Spleen (tissue), 7 donors: ENCODE measurements at regions not wholly inside any gene's neighbourhood (a gene's known extent, or its start where the extent isn't known, plus 50 kb on each side); places are given as distances from the start of the nearest gene placed in this dataset.

Experiments
- POLR2AphosphoS5 ChIP-seq, 3 donors: sonication (generic); formaldehyde crosslinking; IDR thresholded peaks; one replicate each; pipeline ENCODE4 v1.5.1; 2017; ENCODE audit warnings: antibody characterized with exemption in 3 of 3
- TF ChIP-seq, protein P1 (sequence below), 11 experiments: fragments of 200-600 bp in 7 of 11; fragments of 450-650 bp in 4 of 11; sonication (generic) in 4 of 11; IDR thresholded peaks in 8 of 11; conservative IDR thresholded peaks in 3 of 11; 1 replicate in 7 of 11; 2 replicates in 4 of 11; pipeline versions ENCODE4 v1.4.0 to v1.8.0; 2016 to 2021; ENCODE audit warnings: antibody characterized with exemption in 11 of 11, inconsistent platforms in 4 of 11, mild to moderate bottlenecking in 1 of 11
- donor health status: DM: no; HTN: no; CAD: no; lungs with moderate emphysema.
- donor health status: DM: no; HTN: no; CAD: no.
- donor health status: DM: no; HTN: no; CAD: no.

DNA sequence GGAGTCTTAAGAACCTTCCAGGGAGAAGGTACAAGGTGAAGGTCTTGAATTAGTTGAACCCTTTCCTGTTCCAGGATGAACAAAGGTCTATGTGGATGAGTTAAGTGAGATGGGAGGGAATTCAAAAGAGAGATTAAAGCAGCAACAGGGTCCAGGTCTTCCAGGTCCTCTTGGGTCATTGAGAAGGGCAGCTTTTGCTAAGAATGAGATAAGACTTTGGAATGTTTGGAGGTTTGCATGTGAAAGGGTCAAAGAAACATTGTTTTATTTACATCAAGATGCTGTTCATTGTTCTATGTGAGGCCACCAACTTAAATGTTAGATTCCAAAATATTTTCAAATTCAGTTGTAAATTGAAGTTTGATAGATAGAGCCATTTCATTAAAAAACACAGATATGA is 463.9 kb downstream of the ANXA1 start:
- no peak for TF ChIP-seq POLR2AphosphoS5 (IDR thresholded peaks at IDR 0.05)
- TF ChIP-seq, protein P1, sequence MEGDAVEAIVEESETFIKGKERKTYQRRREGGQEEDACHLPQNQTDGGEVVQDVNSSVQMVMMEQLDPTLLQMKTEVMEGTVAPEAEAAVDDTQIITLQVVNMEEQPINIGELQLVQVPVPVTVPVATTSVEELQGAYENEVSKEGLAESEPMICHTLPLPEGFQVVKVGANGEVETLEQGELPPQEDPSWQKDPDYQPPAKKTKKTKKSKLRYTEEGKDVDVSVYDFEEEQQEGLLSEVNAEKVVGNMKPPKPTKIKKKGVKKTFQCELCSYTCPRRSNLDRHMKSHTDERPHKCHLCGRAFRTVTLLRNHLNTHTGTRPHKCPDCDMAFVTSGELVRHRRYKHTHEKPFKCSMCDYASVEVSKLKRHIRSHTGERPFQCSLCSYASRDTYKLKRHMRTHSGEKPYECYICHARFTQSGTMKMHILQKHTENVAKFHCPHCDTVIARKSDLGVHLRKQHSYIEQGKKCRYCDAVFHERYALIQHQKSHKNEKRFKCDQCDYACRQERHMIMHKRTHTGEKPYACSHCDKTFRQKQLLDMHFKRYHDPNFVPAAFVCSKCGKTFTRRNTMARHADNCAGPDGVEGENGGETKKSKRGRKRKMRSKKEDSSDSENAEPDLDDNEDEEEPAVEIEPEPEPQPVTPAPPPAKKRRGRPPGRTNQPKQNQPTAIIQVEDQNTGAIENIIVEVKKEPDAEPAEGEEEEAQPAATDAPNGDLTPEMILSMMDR (IDR thresholded peaks at IDR 0.05 in 8 of 11, conservative IDR thresholded peaks at IDR 0.05 in 3 of 11) = no peak
